Right cardiac atrium (tissue), 5 donors: ENCODE measurements at regions not wholly inside any gene's neighbourhood (a gene's known extent, or its start where the extent isn't known, plus 50 kb on each side); places are given as distances from the start of the nearest gene placed in this dataset.

Experiments used
- ATAC-seq, 2 donors: fragments of 200-7000 bp; cut with Tn5 transposase; one replicate each; pipeline versions ENCODE4 v1.8.0 to v1.9.1; 2020; ENCODE audit warnings: moderate library complexity in 2 of 2, mild to moderate bottlenecking in 1 of 2
- DNase-seq, 3 donors: peaks; one replicate each; pipeline ENCODE4 v3.0.0-alpha.2; 2020
- H3K27ac ChIP-seq: one replicate; pipeline ENCODE4 v1.5.1; 2013; ENCODE audit warnings: mild to moderate bottlenecking, low read length, control low read depth, moderate library complexity
- H3K27me3 ChIP-seq: one replicate; pipeline ENCODE4 v1.6.1; 2013; ENCODE audit not compliant: control insufficient read depth, insufficient read depth
- H3K4me1 ChIP-seq: one replicate; pipeline ENCODE4 v1.6.1; 2013; ENCODE audit warnings: low read length; ENCODE audit not compliant: control insufficient read depth, insufficient read depth
- H3K4me3 ChIP-seq: one replicate; pipeline ENCODE4 v1.5.1; 2013; ENCODE audit warnings: low read length, control low read depth
- H3K9me3 ChIP-seq: one replicate; pipeline ENCODE4 v1.6.1; 2013; ENCODE audit warnings: low read length; ENCODE audit not compliant: control insufficient read depth
- WGBS: extraction: QIAGEN DNeasy Blood & Tissue Kit; methylation state at CpG from one replicate; pipeline ENCODE4 v1.1.7; 2013; 5-methylcytosine and 5-hydroxymethylcytosine counted together
- intact Hi-C, 4 donors: fragments of 100-400 bp; cut with DNase I; formaldehyde crosslinking; loops; one replicate each; pipeline versions ENCODE4 v1.11.0 to v1.14.0; 2022 to 2023
- donor health status: healthy with polysubstance abuse.
- donor health status: DM: no; HTN: yes; CAD: no.
- donor health status: DM: no; HTN: no; CAD: no.
- donor health status: DM: no; HTN: yes; CAD: no; lungs with severe emphysema.
- donor health status: DM: yes; HTN: yes; CAD: no.

GRCh38 chr2:153059338-153060052 lies 341.1 kb downstream of the ARL6IP6 start:
- Histone ChIP-seq H3K9me3 (no peaks in the 10 kb centered on the region), H3K27me3 (no peaks in the 10 kb centered on the region), H3K27ac (no peak overlapping the region), H3K4me3 (no peak overlapping the region), H3K4me1 (no peaks in the 10 kb centered on the region)
- 36% methylated on average over 3 of the region's 3 CpGs for WGBS
- ATAC-seq (no peak), DNase-seq (no peak)
- intact Hi-C loops: no loop called here

GRCh38 chr2:153057743-153058142 lies 339.3 kb downstream of the ARL6IP6 start:
- Histone ChIP-seq H3K4me1 (no peaks in the 10 kb centered on the region), H3K27ac (no peak overlapping the region), H3K9me3 (no peaks in the 10 kb centered on the region), H3K27me3 (no peaks in the 10 kb centered on the region), H3K4me3 (no peak overlapping the region)
- DNase-seq: no peak
- intact Hi-C loops: no loop called here
- WGBS: 73% methylated on average over 1 of the region's 1 CpG
- no peak for ATAC-seq

- ATAC-seq: no peak
- Histone ChIP-seq H3K9me3 (no peaks in the 10 kb centered on the region), H3K27ac (no peak overlapping the region), H3K4me3 (no peak overlapping the region), H3K27me3 (no peaks in the 10 kb centered on the region), H3K4me1 (no peaks in the 10 kb centered on the region)
- no peak for DNase-seq
- WGBS: 9% methylated on average over 1 of the region's 1 CpG
- intact Hi-C loops: no loop called here
These were observed 336.8 kb downstream of the ARL6IP6 start for GRCh38 chr2:153055182-153055581.

GRCh38 chr2:153052807-153053559 lies 334.6 kb downstream of the ARL6IP6 start:
- no peak overlapping the region for H3K27ac ChIP-seq
- H3K4me3 ChIP-seq: no peak overlapping the region
- no peaks in the 10 kb centered on the region for H3K4me1 ChIP-seq
- intact Hi-C loops: no loop called here
- 81% methylated on average over 6 of the region's 6 CpGs for WGBS
- no peaks in the 10 kb centered on the region for H3K27me3 ChIP-seq
- no peaks in the 10 kb centered on the region for H3K9me3 ChIP-seq
- ATAC-seq (no peak), DNase-seq (no peak)

- Histone ChIP-seq H3K4me3 (no peak overlapping the region), H3K27ac (no peak overlapping the region), H3K27me3 (no peaks in the 10 kb centered on the region), H3K9me3 (no peaks in the 10 kb centered on the region), H3K4me1 (no peaks in the 10 kb centered on the region)
- WGBS: 46% methylated on average over 1 of the region's 1 CpG
- intact Hi-C loops: no loop called here
- ATAC-seq (no peak), DNase-seq (no peak)
These were observed 328.8 kb downstream of the ARL6IP6 start for GRCh38 chr2:153047220-153047619.

GRCh38 chr2:153043385-153043784 lies 325.0 kb downstream of the ARL6IP6 start:
- WGBS: 82% methylated on average over 1 of the region's 1 CpG
- Histone ChIP-seq H3K4me1 (no peaks in the 10 kb centered on the region), H3K27ac (no peak overlapping the region), H3K27me3 (no peaks in the 10 kb centered on the region), H3K4me3 (no peak overlapping the region), H3K9me3 (no peaks in the 10 kb centered on the region)
- ATAC-seq: no peak
- intact Hi-C loops: no loop called here
- DNase-seq: no peak

GRCh38 chr2:153028626-153029025 lies 310.2 kb downstream of the ARL6IP6 start:
- intact Hi-C loops: no loop called here
- DNase-seq (no peak), ATAC-seq (no peak)
- H3K4me3 ChIP-seq: no peak overlapping the region
- WGBS: 69% methylated on average over 2 of the region's 2 CpGs
- H3K9me3 ChIP-seq: peaks cover 3% of the 10 kb centered on the region
- H3K27me3 ChIP-seq: no peaks in the 10 kb centered on the region
- H3K27ac ChIP-seq: no peak overlapping the region
- no peaks in the 10 kb centered on the region for H3K4me1 ChIP-seq

- intact Hi-C loops: no loop called here
- ATAC-seq: no peak
- H3K4me3 ChIP-seq: no peak overlapping the region
- 83% methylated on average over 1 of the region's 1 CpG for WGBS
- no peak overlapping the region for H3K27ac ChIP-seq
- no peaks in the 10 kb centered on the region for H3K27me3 ChIP-seq
- no peaks in the 10 kb centered on the region for H3K4me1 ChIP-seq
- no peak for DNase-seq
- no peaks in the 10 kb centered on the region for H3K9me3 ChIP-seq
These were observed 309.1 kb downstream of the ARL6IP6 start for GRCh38 chr2:153027533-153027932.

- ATAC-seq (no peak), DNase-seq (no peak)
- Histone ChIP-seq H3K27ac (no peak overlapping the region), H3K27me3 (no peaks in the 10 kb centered on the region), H3K4me3 (no peak overlapping the region), H3K4me1 (no peaks in the 10 kb centered on the region), H3K9me3 (no peaks in the 10 kb centered on the region)
- intact Hi-C loops: no loop called here
- WGBS: 79% methylated on average over 2 of the region's 2 CpGs
These were observed 301.8 kb downstream of the ARL6IP6 start for GRCh38 chr2:153020201-153020600.

GRCh38 chr2:153005071-153005730 lies 286.8 kb downstream of the ARL6IP6 start:
- H3K27ac ChIP-seq: no peak overlapping the region
- 68% methylated on average over 5 of the region's 5 CpGs for WGBS
- H3K4me3 ChIP-seq: no peak overlapping the region
- no peaks in the 10 kb centered on the region for H3K4me1 ChIP-seq
- DNase-seq (no peak), ATAC-seq (no peak)
- intact Hi-C loops: no loop called here
- H3K9me3 ChIP-seq: no peaks in the 10 kb centered on the region
- H3K27me3 ChIP-seq: no peaks in the 10 kb centered on the region

GRCh38 chr2:153004627-153005026 lies 286.2 kb downstream of the ARL6IP6 start:
- WGBS: 90% methylated on average over 3 of the region's 3 CpGs
- Histone ChIP-seq H3K27ac (no peak overlapping the region), H3K4me3 (no peak overlapping the region), H3K4me1 (no peaks in the 10 kb centered on the region), H3K9me3 (no peaks in the 10 kb centered on the region), H3K27me3 (no peaks in the 10 kb centered on the region)
- ATAC-seq: no peak
- DNase-seq: no peak
- intact Hi-C loops: no loop called here
